IMR-90 (cell line): ENCODE measurements at regions not wholly inside any gene's neighbourhood (a gene's known extent, or its start where the extent isn't known, plus 50 kb on each side); places are given as distances from the start of the nearest gene placed in this dataset.

ENCODE experiments used
- ATAC-seq: fragments of 200-7000 bp; cut with Tn5 transposase; 2 replicates; pipeline ENCODE4 v1.9.1; 2020; ENCODE audit warnings: low read depth, mild to moderate bottlenecking, moderate library complexity
- BruUV-seq: library from RNA; stranded (reverse); fragments of 400-500 nt; replicated peaks from 2 replicates; lab custom pipeline; 2021; lab: Mats Ljungman, UMichigan
- CTCF ChIA-PET: fragments of 300-600 bp; formaldehyde crosslinking; extraction: SDS; loops from one replicate; lab custom pipeline; 2021; ENCODE audit warnings: antibody characterized with exemption; lab: Yijun Ruan, JAX
- POLR2A ChIA-PET: fragments of 300-600 bp; sonication (Branson Sonifier 250); formaldehyde crosslinking; loops from one replicate; lab custom pipeline; 2022; ENCODE audit warnings: antibody characterized with exemption; ENCODE audit not compliant: unreplicated experiment; lab: Charles Lee
- DNase-seq: peaks from one replicate; pipeline ENCODE4 v3.0.0; 2013
- H2AFZ ChIP-seq: replicated peaks from 2 replicates; pipeline ENCODE3; 2013; ENCODE audit warnings: low read length, mild to moderate bottlenecking; ENCODE audit not compliant: poor library complexity
- H2AK5ac ChIP-seq: 2 replicates; pipeline ENCODE4 v1.6.1; 2013; ENCODE audit warnings: low read depth, low read length, inconsistent platforms
- H2AK9ac ChIP-seq: replicated peaks from 2 replicates; pipeline ENCODE3; 2013; ENCODE audit warnings: mild to moderate bottlenecking, low read depth, low read length, moderate library complexity; ENCODE audit not compliant: poor library complexity
- H2BK120ac ChIP-seq: 2 replicates; pipeline ENCODE4 v1.6.1; 2013; ENCODE audit warnings: low read depth, low read length, inconsistent platforms
- H2BK15ac ChIP-seq: 3 replicates; pipeline ENCODE4 v1.6.1; 2013; ENCODE audit warnings: low read depth, low read length, inconsistent platforms
- H2BK20ac ChIP-seq: 2 replicates; pipeline ENCODE4 v1.6.1; 2013; ENCODE audit warnings: low read depth, mild to moderate bottlenecking, inconsistent platforms, low read length, moderate library complexity
- H2BK5ac ChIP-seq: 2 replicates; pipeline ENCODE4 v1.6.1; 2013; ENCODE audit warnings: mild to moderate bottlenecking, low read depth, low read length, inconsistent platforms; ENCODE audit not compliant: poor library complexity, severe bottlenecking
- H3K14ac ChIP-seq: replicated peaks from 2 replicates; pipeline ENCODE4 v1.6.1; 2013; ENCODE audit warnings: low read depth, low read length, inconsistent platforms
- H3K18ac ChIP-seq: 2 replicates; pipeline ENCODE4 v1.6.1; 2013; ENCODE audit warnings: low read depth, low read length, control low read depth
- H3K23ac ChIP-seq: 2 replicates; pipeline ENCODE4 v1.6.1; 2013; ENCODE audit warnings: low read depth, low read length, inconsistent platforms
- H3K27ac ChIP-seq: 2 replicates; pipeline ENCODE4 v1.5.1; 2013; ENCODE audit warnings: mild to moderate bottlenecking, control low read depth, low read length; ENCODE audit not compliant: insufficient read depth
- H3K27me3 ChIP-seq: 2 replicates; pipeline ENCODE4 v1.6.1; 2013; ENCODE audit warnings: low read length; ENCODE audit not compliant: control insufficient read depth, insufficient read depth
- H3K36me3 ChIP-seq: 2 replicates; pipeline ENCODE4 v1.6.1; 2013; ENCODE audit warnings: low read length, mixed read lengths; ENCODE audit not compliant: control insufficient read depth, insufficient read depth
- H3K4ac ChIP-seq: 2 replicates; pipeline ENCODE4 v1.6.1; 2013; ENCODE audit warnings: low read depth, low read length, inconsistent platforms
- H3K4me1 ChIP-seq: 2 replicates; pipeline ENCODE4 v1.6.1; 2013; ENCODE audit warnings: low read length, mixed read lengths; ENCODE audit not compliant: control insufficient read depth, insufficient read depth
- H3K4me2 ChIP-seq: 2 replicates; pipeline ENCODE4 v1.6.1; 2013; ENCODE audit warnings: low read depth, mild to moderate bottlenecking, control low read depth, low read length, moderate library complexity
- H3K4me3 ChIP-seq: 2 replicates; pipeline ENCODE4 v1.5.1; 2013; ENCODE audit warnings: low read depth, mild to moderate bottlenecking, control low read depth, low read length, moderate library complexity; ENCODE audit not compliant: insufficient read depth
- H3K56ac ChIP-seq: 2 replicates; pipeline ENCODE4 v1.6.1; 2013; ENCODE audit warnings: low read length, inconsistent platforms; ENCODE audit not compliant: insufficient read depth; ENCODE audit errors: extremely low read depth
- H3K79me1 ChIP-seq, 2 experiments: 2 replicates each; pipeline ENCODE4 v1.6.1; 2013; ENCODE audit warnings: low read length in 2 of 2, inconsistent platforms in 1 of 2, low read depth in 1 of 2
- H3K9ac ChIP-seq: 2 replicates; pipeline ENCODE4 v1.6.1; 2013; ENCODE audit warnings: low read depth, low read length, control low read depth
- H3K9me1 ChIP-seq: 2 replicates; pipeline ENCODE4 v1.6.1; 2013; ENCODE audit warnings: low read length, inconsistent platforms; ENCODE audit not compliant: insufficient read depth
- H3K9me3 ChIP-seq: 2 replicates; pipeline ENCODE4 v1.6.1; 2013; ENCODE audit warnings: low read length; ENCODE audit not compliant: control insufficient read depth, insufficient read depth
- H4K20me1 ChIP-seq: 2 replicates; pipeline ENCODE4 v1.6.1; 2013; ENCODE audit warnings: low read length, inconsistent platforms; ENCODE audit not compliant: insufficient read depth
- H4K5ac ChIP-seq: 2 replicates; pipeline ENCODE4 v1.6.1; 2013; ENCODE audit warnings: mild to moderate bottlenecking, low read depth, low read length, control low read depth
- H4K8ac ChIP-seq, 2 experiments: 2 replicates each; pipeline ENCODE4 v1.6.1; 2013; ENCODE audit warnings: low read depth in 2 of 2, low read length in 2 of 2, control low read depth in 1 of 2, inconsistent platforms in 1 of 2
- H4K91ac ChIP-seq: 2 replicates; pipeline ENCODE4 v1.6.1; 2013; ENCODE audit warnings: low read depth, low read length, inconsistent platforms; ENCODE audit not compliant: insufficient read depth
- BHLHE40 ChIP-seq: fragments of 150-350 bp; IDR thresholded peaks from 2 replicates; pipeline ENCODE4 v1.6.1; 2016; ENCODE audit warnings: mild to moderate bottlenecking, low read depth, low read length
- CEBPB ChIP-seq: IDR thresholded peaks from 2 replicates; pipeline ENCODE4 v1.6.1; 2012; ENCODE audit warnings: low read depth, low read length, improper control_type of control experiment
- CHD1 ChIP-seq: IDR thresholded peaks from 2 replicates; pipeline ENCODE4 v1.6.1; 2012; ENCODE audit warnings: low read depth, low read length, improper control_type of control experiment
- CTCF ChIP-seq: conservative IDR thresholded peaks from 2 replicates; pipeline ENCODE4 v1.5.1; 2012; ENCODE audit warnings: mild to moderate bottlenecking, low read depth, low read length, improper control_type of control experiment
- ELK1 ChIP-seq: fragments of 150-350 bp; IDR thresholded peaks from 2 replicates; pipeline ENCODE4 v1.6.1; 2016; ENCODE audit warnings: low read depth, mild to moderate bottlenecking, low read length, moderate library complexity, borderline replicate concordance
- FOS ChIP-seq: fragments of 150-350 bp; IDR thresholded peaks from 2 replicates; pipeline ENCODE4 v1.6.1; 2016; ENCODE audit warnings: low read depth, low read length
- MAFK ChIP-seq: IDR thresholded peaks from 2 replicates; pipeline ENCODE4 v1.6.1; 2012; ENCODE audit warnings: low read depth, low read length, improper control_type of control experiment
- MAZ ChIP-seq: IDR thresholded peaks from 2 replicates; pipeline ENCODE4 v1.6.1; 2012; ENCODE audit warnings: low read depth, mild to moderate bottlenecking, low read length, improper control_type of control experiment, moderate library complexity, borderline replicate concordance
- MXI1 ChIP-seq: IDR thresholded peaks from 2 replicates; pipeline ENCODE4 v1.6.1; 2012; ENCODE audit warnings: low read depth, mild to moderate bottlenecking, low read length, moderate library complexity, borderline replicate concordance
- NFE2L2 ChIP-seq: fragments of 150-350 bp; IDR thresholded peaks from 2 replicates; pipeline ENCODE4 v1.6.1; 2016; ENCODE audit warnings: low read depth, mild to moderate bottlenecking, low read length
- POLR2A ChIP-seq: IDR thresholded peaks from 2 replicates; pipeline ENCODE4 v1.6.1; 2012; ENCODE audit warnings: mild to moderate bottlenecking, low read depth, low read length
- RAD21 ChIP-seq: IDR thresholded peaks from 2 replicates; pipeline ENCODE4 v1.6.1; 2012; ENCODE audit warnings: low read length, improper control_type of control experiment
- RCOR1 ChIP-seq: IDR thresholded peaks from 2 replicates; pipeline ENCODE4 v1.6.1; 2012; ENCODE audit warnings: mild to moderate bottlenecking, low read length, improper control_type of control experiment; ENCODE audit not compliant: insufficient replicate concordance
- RFX5 ChIP-seq: IDR thresholded peaks from 2 replicates; pipeline ENCODE4 v1.8.0; 2012; ENCODE audit warnings: low read depth, mild to moderate bottlenecking, low read length, moderate library complexity
- SMC3 ChIP-seq: fragments of 150-350 bp; IDR thresholded peaks from 2 replicates; pipeline ENCODE4 v1.6.1; 2016; ENCODE audit warnings: low read depth, mild to moderate bottlenecking, antibody characterized with exemption, low read length, moderate library complexity
- USF2 ChIP-seq: fragments of 150-350 bp; IDR thresholded peaks from 2 replicates; pipeline ENCODE4 v1.6.1; 2017; ENCODE audit warnings: mild to moderate bottlenecking, antibody characterized with exemption, low read length, low read depth
- WGBS, 2 experiments: methylation state at CpG; one replicate each; pipeline versions ENCODE4 v1.1.5 to v1.1.7; 2013; ENCODE audit warnings: missing lambda C conversion rate in 2 of 2; ENCODE audit not compliant: insufficient read length in 1 of 2; ENCODE audit errors: extremely low coverage in 2 of 2; 5-methylcytosine and 5-hydroxymethylcytosine counted together
- dilution Hi-C: fragments of 300-500 bp; cut with HindIII; formaldehyde crosslinking; loops from one replicate; pipeline ENCODE4 v1.14.3; 2018; ENCODE audit warnings: low sequenced_read_pairs; ENCODE audit not compliant: unreplicated experiment
- in situ Hi-C: fragments of 300-500 bp; cut with MboI; formaldehyde crosslinking; loops from 3 replicates; pipeline ENCODE4 v1.14.3; 2019; ENCODE audit warnings: low sequenced_read_pairs, inconsistent platforms, mixed read lengths
- intact Hi-C: fragments of 100-400 bp; cut with micrococcal nuclease; formaldehyde crosslinking; loops from 2 replicates; pipeline ENCODE4 v1.10.0; 2022

GRCh38 chr9:82192211-82192610, 203.6 kb downstream of the SPATA31D1 start:
- Histone ChIP-seq H3K14ac (no peak overlapping the region), H3K4me1 (no peaks in the 10 kb centered on the region), H4K20me1 (no peaks in the 10 kb centered on the region), H2BK15ac (no peak overlapping the region), H2BK5ac (no peak overlapping the region), H3K23ac (no peak overlapping the region), H4K91ac (no peak overlapping the region), H3K4me3 (no peak overlapping the region), H3K79me1 (no peaks in the 10 kb centered on the region), H3K27me3 (no peaks in the 10 kb centered on the region), H4K5ac (no peak overlapping the region), H2AFZ (no peak overlapping the region), H4K8ac (no peak overlapping the region), H3K9me1 (no peaks in the 10 kb centered on the region), H3K18ac (no peak overlapping the region), H3K56ac (no peak overlapping the region), H3K9me3 (no peaks in the 10 kb centered on the region), H3K27ac (no peak overlapping the region), H2AK9ac (no peak overlapping the region), H2AK5ac (no peak overlapping the region), H3K4me2 (no peak overlapping the region), H2BK20ac (no peak overlapping the region), H3K4ac (no peak overlapping the region), H3K9ac (no peak overlapping the region), H2BK120ac (no peak overlapping the region), H3K36me3 (no peaks in the 10 kb centered on the region)
- no CpG with 5 or more reads among the region's 3 CpGs for WGBS, 2 experiments
- dilution Hi-C loops (no loop called here), intact Hi-C loops (no loop called here), in situ Hi-C loops (no loop called here)
- ChIA-PET POLR2A (no interaction called here), CTCF (no interaction called here)
- DNase-seq, result no peak
- no TSS peak for BruUV-seq
- no peak for ATAC-seq
- TF ChIP-seq CTCF (no peak), POLR2A (no peak), CHD1 (no peak), MAFK (no peak), MXI1 (no peak), MAZ (no peak), CEBPB (no peak), RAD21 (no peak), USF2 (no peak), ELK1 (no peak), RCOR1 (no peak), FOS (no peak), NFE2L2 (no peak), SMC3 (no peak), RFX5 (no peak), BHLHE40 (no peak)
